H9 (cell line): ENCODE measurements at regions not wholly inside any gene's neighbourhood (a gene's known extent, or its start where the extent isn't known, plus 50 kb on each side); places are given as distances from the start of the nearest gene placed in this dataset.

Experiments used
- DNase-seq: peaks from one replicate; pipeline ENCODE4 v3.0.0-alpha.2; 2017
- H2AFZ ChIP-seq: one replicate; pipeline ENCODE4 v1.6.1; 2013; ENCODE audit warnings: mild to moderate bottlenecking, low read length, control low read depth, moderate library complexity
- H2AK5ac ChIP-seq: 2 replicates; pipeline ENCODE4 v1.6.1; 2013; ENCODE audit warnings: low read length, control low read depth, mixed read lengths; ENCODE audit not compliant: insufficient read length
- H2BK120ac ChIP-seq: one replicate; pipeline ENCODE4 v1.6.1; 2013; ENCODE audit warnings: low read depth, mild to moderate bottlenecking, low read length, control low read depth, inconsistent platforms; ENCODE audit not compliant: poor library complexity, severe bottlenecking
- H2BK12ac ChIP-seq: 2 replicates; pipeline ENCODE4 v1.6.1; 2013; ENCODE audit warnings: low read length, control low read depth, mixed read lengths, low read depth; ENCODE audit not compliant: insufficient read length
- H2BK15ac ChIP-seq: 2 replicates; pipeline ENCODE4 v1.6.1; 2013; ENCODE audit warnings: low read depth, low read length, control low read depth
- H2BK20ac ChIP-seq: one replicate; pipeline ENCODE4 v1.6.1; 2013; ENCODE audit warnings: low read depth, mild to moderate bottlenecking, low read length, control low read depth, inconsistent platforms; ENCODE audit not compliant: poor library complexity, severe bottlenecking
- H2BK5ac ChIP-seq: 2 replicates; pipeline ENCODE4 v1.6.1; 2013; ENCODE audit warnings: low read length, control low read depth, mixed read lengths; ENCODE audit not compliant: insufficient read length
- H3K14ac ChIP-seq: 2 replicates; pipeline ENCODE4 v1.6.1; 2013; ENCODE audit warnings: low read length, control low read depth; ENCODE audit not compliant: insufficient read depth
- H3K18ac ChIP-seq: 2 replicates; pipeline ENCODE4 v1.6.1; 2013; ENCODE audit warnings: low read depth, mild to moderate bottlenecking, mixed read lengths, low read length, control low read depth; ENCODE audit not compliant: insufficient read length
- H3K23ac ChIP-seq: 2 replicates; pipeline ENCODE4 v1.6.1; 2013; ENCODE audit warnings: low read length, control low read depth, mixed read lengths, low read depth; ENCODE audit not compliant: insufficient read length
- H3K23me2 ChIP-seq: 2 replicates; pipeline ENCODE4 v1.6.1; 2013; ENCODE audit warnings: low read depth, mild to moderate bottlenecking, mixed read lengths, low read length, control low read depth; ENCODE audit not compliant: insufficient read length, poor library complexity, severe bottlenecking
- H3K27ac ChIP-seq: 2 replicates; pipeline ENCODE4 v1.5.1; 2013; ENCODE audit warnings: low read length, control low read depth, mixed read lengths, low read depth; ENCODE audit not compliant: insufficient read length
- H3K27me3 ChIP-seq: 2 replicates; pipeline ENCODE4 v1.6.1; 2013; ENCODE audit warnings: low read length, control low read depth, inconsistent platforms; ENCODE audit not compliant: insufficient read depth
- H3K4ac ChIP-seq: 2 replicates; pipeline ENCODE4 v1.6.1; 2013; ENCODE audit warnings: low read depth, mild to moderate bottlenecking, control low read depth, inconsistent platforms, low read length, moderate library complexity
- H3K4me1 ChIP-seq: 2 replicates; pipeline ENCODE4 v1.6.1; 2013; ENCODE audit warnings: low read length, control low read depth, inconsistent platforms; ENCODE audit not compliant: insufficient read depth
- H3K4me2 ChIP-seq: 2 replicates; pipeline ENCODE4 v1.6.1; 2013; ENCODE audit warnings: low read length, control low read depth, mixed read lengths; ENCODE audit not compliant: insufficient read length, insufficient read depth
- H3K56ac ChIP-seq: 2 replicates; pipeline ENCODE4 v1.6.1; 2013; ENCODE audit warnings: low read depth, mild to moderate bottlenecking, mixed read lengths, low read length, control low read depth; ENCODE audit not compliant: insufficient read length
- H3K79me1 ChIP-seq: 2 replicates; pipeline ENCODE4 v1.6.1; 2013; ENCODE audit warnings: low read depth, mild to moderate bottlenecking, moderate library complexity, low read length, control low read depth, inconsistent platforms; ENCODE audit not compliant: insufficient read depth, poor library complexity, severe bottlenecking
- H3K79me2 ChIP-seq: 2 replicates; pipeline ENCODE4 v1.6.1; 2013; ENCODE audit warnings: low read length, control low read depth, inconsistent platforms; ENCODE audit not compliant: insufficient read depth
- H3K9ac ChIP-seq: 2 replicates; pipeline ENCODE4 v1.6.1; 2013; ENCODE audit warnings: low read length, control low read depth, mixed read lengths; ENCODE audit not compliant: insufficient read length; ENCODE audit errors: extremely low read depth
- H3K9me3 ChIP-seq: one replicate; pipeline ENCODE4 v1.6.1; 2013; ENCODE audit warnings: low read depth, low read length, inconsistent platforms; ENCODE audit not compliant: control insufficient read depth
- H3T11ph ChIP-seq: one replicate; pipeline ENCODE4 v1.6.1; 2013; ENCODE audit warnings: mild to moderate bottlenecking, low read length, control low read depth, inconsistent platforms
- H4K20me1 ChIP-seq: one replicate; pipeline ENCODE4 v1.6.1; 2013; ENCODE audit not compliant: control insufficient read depth, insufficient read length, insufficient read depth
- H4K5ac ChIP-seq: 2 replicates; pipeline ENCODE4 v1.6.1; 2013; ENCODE audit warnings: low read depth, mild to moderate bottlenecking, mixed read lengths, low read length, control low read depth; ENCODE audit not compliant: insufficient read length
- H4K8ac ChIP-seq: replicated peaks from 2 replicates; pipeline ENCODE4 v1.6.1; 2013; ENCODE audit warnings: low read length, control low read depth, mixed read lengths, low read depth; ENCODE audit not compliant: insufficient read length
- H4K91ac ChIP-seq: 2 replicates; pipeline ENCODE4 v1.6.1; 2013; ENCODE audit warnings: low read depth, mild to moderate bottlenecking, moderate library complexity, mixed read lengths, low read length, control low read depth; ENCODE audit not compliant: insufficient read length
- H3K27ac Mint-ChIP-seq, 3 experiments: 2 replicates in 2 of 3; 3 replicates in 1 of 3; pipeline ENCODE4 v1.8.0; 2020 to 2021; ENCODE audit warnings: mixed read lengths in 3 of 3, mild to moderate bottlenecking in 1 of 3, moderate library complexity in 1 of 3
- H3K27me3 Mint-ChIP-seq: 2 replicates; pipeline ENCODE4 v1.8.0; 2021; ENCODE audit warnings: low read depth, mild to moderate bottlenecking, moderate library complexity, mixed read lengths
- H3K36me3 Mint-ChIP-seq, 3 experiments: 2 replicates in 2 of 3; 3 replicates in 1 of 3; pipeline ENCODE4 v1.8.0; 2020 to 2021; ENCODE audit warnings: low read depth in 3 of 3, mixed read lengths in 3 of 3; ENCODE audit not compliant: insufficient read depth in 1 of 3
- H3K4me1 Mint-ChIP-seq, 2 experiments: 2 replicates each; pipeline ENCODE4 v1.8.0; 2020; ENCODE audit warnings: mixed read lengths in 2 of 2
- H3K4me3 Mint-ChIP-seq, 2 experiments: 2 replicates in 1 of 2; 3 replicates in 1 of 2; pipeline ENCODE4 v1.8.0; 2020 to 2021; ENCODE audit warnings: mild to moderate bottlenecking in 2 of 2, mixed read lengths in 2 of 2, moderate library complexity in 1 of 2
- H3K9me3 Mint-ChIP-seq, 2 experiments: 2 replicates in 1 of 2; 3 replicates in 1 of 2; pipeline ENCODE4 v1.8.0; 2020; ENCODE audit warnings: mild to moderate bottlenecking in 2 of 2, mixed read lengths in 2 of 2, moderate library complexity in 1 of 2
- WGBS: extraction: QIAGEN DNeasy Blood & Tissue Kit; methylation state at CpG from one replicate; pipeline ENCODE4 v1.1.7; 2013; ENCODE audit warnings: missing lambda C conversion rate, low lambda C conversion rate, mixed read lengths; ENCODE audit not compliant: insufficient read length; ENCODE audit errors: extremely low coverage; 5-methylcytosine and 5-hydroxymethylcytosine counted together
- TF ChIP-seq, protein P1 (sequence below): fragments of 200-600 bp; sonication (generic); conservative IDR thresholded peaks from 3 replicates; pipeline ENCODE4 v1.8.0; 2021; ENCODE audit warnings: antibody characterized with exemption, mild to moderate bottlenecking

DNA sequence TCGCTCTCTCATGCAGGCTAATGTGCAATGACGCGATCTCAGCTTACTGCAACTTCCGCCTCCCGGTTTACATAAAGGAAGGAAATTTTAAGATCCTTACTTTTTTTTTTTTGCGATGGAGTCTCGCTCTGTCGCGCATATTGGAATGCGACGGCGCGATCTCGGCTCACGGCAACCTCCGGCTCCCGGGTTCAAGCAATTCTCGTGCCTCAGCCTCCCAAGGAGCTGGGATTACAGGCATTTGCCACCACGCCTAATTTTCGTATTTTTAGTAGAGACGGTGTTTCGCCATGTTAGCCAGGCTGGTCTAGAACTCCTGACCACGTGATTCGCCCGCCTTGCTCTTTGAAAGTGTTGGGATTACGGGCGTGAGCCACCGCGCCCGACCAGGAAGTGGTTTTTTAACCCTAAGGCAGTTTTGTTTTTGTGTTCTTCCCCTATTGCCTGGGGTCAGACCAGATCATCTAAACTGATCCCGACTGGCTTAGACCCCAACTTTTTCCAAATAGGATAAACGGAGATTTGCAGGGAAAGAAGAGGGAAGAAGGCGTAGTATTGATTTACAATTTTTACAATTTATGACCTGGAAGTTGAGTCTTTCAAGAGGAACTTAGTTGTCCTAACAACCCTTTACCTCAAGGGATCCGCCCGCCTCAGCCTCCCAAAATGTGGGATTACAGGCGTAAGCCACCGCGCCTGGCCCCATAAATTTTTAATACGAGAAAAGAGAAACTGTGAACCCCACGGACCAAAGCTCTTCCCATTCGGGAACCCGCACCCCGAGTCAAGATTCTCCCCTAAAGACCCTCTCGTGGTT, 142.0 kb downstream of the ZNF737 start:
- Histone ChIP-seq H2BK5ac (no peak overlapping the region), H4K91ac (no peak overlapping the region), H2BK20ac (no peak overlapping the region), H3K4ac (no peak overlapping the region), H3K23ac (no peak overlapping the region), H4K5ac (no peak overlapping the region), H3K79me2 (peaks cover 5% of the 10 kb centered on the region; the same call in 1 of the 2 replicates), H3K9me3 (no peaks in the 10 kb centered on the region), H2AFZ (no peak overlapping the region), H4K8ac (no peak overlapping the region), H2AK5ac (no peak overlapping the region), H2BK15ac (no peak overlapping the region), H2BK12ac (no peak overlapping the region), H3T11ph (no peak overlapping the region), H4K20me1 (no peaks in the 10 kb centered on the region), H3K4me2 (peak overlapping the region; percentile 43), H3K56ac (no peak overlapping the region), H3K18ac (no peak overlapping the region), H2BK120ac (no peak overlapping the region), H3K27ac (no peak overlapping the region), H3K79me1 (no peaks in the 10 kb centered on the region), H3K23me2 (no peaks in the 10 kb centered on the region), H3K9ac (peak overlapping the region; percentile 57), H3K14ac (no peak overlapping the region; the same call in 1 of the 2 replicates), H3K27me3 (no peaks in the 10 kb centered on the region), H3K4me1 (no peaks in the 10 kb centered on the region)
- Mint-ChIP-seq H3K4me1 (peaks cover 12 to 13% of the 10 kb centered on the region in 2 experiments), H3K36me3 (peaks cover 19 to 34% (median 30%) of the 10 kb centered on the region in 3 experiments), H3K4me3 (peak overlapping the region; percentile 96 to 97), H3K9me3 (no peaks in the 10 kb centered on the region; a peak in 1 of 5 replicates), H3K27me3 (no peaks in the 10 kb centered on the region), H3K27ac (peak overlapping the region; percentile 95 to 100 (median 98))
- peak; percentile 34 for DNase-seq
- TF ChIP-seq, protein P1, sequence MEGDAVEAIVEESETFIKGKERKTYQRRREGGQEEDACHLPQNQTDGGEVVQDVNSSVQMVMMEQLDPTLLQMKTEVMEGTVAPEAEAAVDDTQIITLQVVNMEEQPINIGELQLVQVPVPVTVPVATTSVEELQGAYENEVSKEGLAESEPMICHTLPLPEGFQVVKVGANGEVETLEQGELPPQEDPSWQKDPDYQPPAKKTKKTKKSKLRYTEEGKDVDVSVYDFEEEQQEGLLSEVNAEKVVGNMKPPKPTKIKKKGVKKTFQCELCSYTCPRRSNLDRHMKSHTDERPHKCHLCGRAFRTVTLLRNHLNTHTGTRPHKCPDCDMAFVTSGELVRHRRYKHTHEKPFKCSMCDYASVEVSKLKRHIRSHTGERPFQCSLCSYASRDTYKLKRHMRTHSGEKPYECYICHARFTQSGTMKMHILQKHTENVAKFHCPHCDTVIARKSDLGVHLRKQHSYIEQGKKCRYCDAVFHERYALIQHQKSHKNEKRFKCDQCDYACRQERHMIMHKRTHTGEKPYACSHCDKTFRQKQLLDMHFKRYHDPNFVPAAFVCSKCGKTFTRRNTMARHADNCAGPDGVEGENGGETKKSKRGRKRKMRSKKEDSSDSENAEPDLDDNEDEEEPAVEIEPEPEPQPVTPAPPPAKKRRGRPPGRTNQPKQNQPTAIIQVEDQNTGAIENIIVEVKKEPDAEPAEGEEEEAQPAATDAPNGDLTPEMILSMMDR: no peak
- WGBS: no CpG with 5 or more reads among the region's 44 CpGs
